HCT116 (cell line): ENCODE measurements at regions not wholly inside any gene's neighbourhood (a gene's known extent, or its start where the extent isn't known, plus 50 kb on each side); places are given as distances from the start of the nearest gene placed in this dataset.

Source experiments
- ATAC-seq: fragments of 200-7000 bp; cut with Tn5 transposase; 2 replicates; pipeline ENCODE4 v1.9.1; 2020; ENCODE audit warnings: mild to moderate bottlenecking, moderate library complexity
- BruUV-seq: library from RNA; stranded (reverse); fragments of 400-500 nt; replicated peaks from 2 replicates; lab custom pipeline; 2021; lab: Mats Ljungman, UMichigan
- CTCF ChIA-PET: fragments of 300-600 bp; sonication (Branson Sonifier 250); formaldehyde crosslinking; loops from one replicate; lab custom pipeline; 2021; ENCODE audit warnings: antibody characterized with exemption; lab: Charles Lee
- POLR2A ChIA-PET: fragments of 300-600, 350-600 bp; sonication (Branson Sonifier 250); formaldehyde crosslinking; loops from one replicate; lab custom pipeline; 2021; ENCODE audit warnings: antibody characterized with exemption; lab: Charles Lee
- RAD21 ChIA-PET, 2 experiments: fragments of 300-600 bp; sonication (Branson Sonifier 250); formaldehyde crosslinking; loops; one replicate each; lab custom pipeline; 2023; ENCODE audit warnings: low total read pairs in 2 of 2; ENCODE audit not compliant: uncharacterized antibody in 2 of 2, unreplicated experiment in 2 of 2, low non-redundant PET in 1 of 2; lab: Charles Lee
- DNase-seq: peaks from one replicate; pipeline ENCODE4 v3.0.0-alpha.2; 2010; ENCODE audit warnings: low read depth, low spot score
- H2AFZ ChIP-seq: fragments of 200-600 bp; shearing (Covaris generic), sonication (generic); 2 replicates; pipeline ENCODE4 v1.6.1; 2017; ENCODE audit warnings: low read depth, mixed run types, mixed read lengths, antibody characterized with exemption, low read length; ENCODE audit not compliant: poor library complexity, severe bottlenecking
- H3K27ac ChIP-seq: 2 replicates; pipeline ENCODE4 v1.5.1; 2012; ENCODE audit warnings: low read depth, low read length
- H3K27me3 ChIP-seq: fragments of 200-600 bp; sonication (generic); 2 replicates; pipeline ENCODE4 v1.6.1; 2016; ENCODE audit warnings: mixed run types, low read length, mixed read lengths; ENCODE audit not compliant: insufficient read depth
- H3K36me3 ChIP-seq, 2 experiments: fragments of 200-500 bp in 1 of 2; fragments of 200-600 bp in 1 of 2; sonication (Bioruptor generic) in 1 of 2; sonication (generic) in 1 of 2; 2 replicates each; pipeline versions ENCODE4 v1.5.1 to v1.6.1; 2014 to 2016; ENCODE audit warnings: low read length in 2 of 2, inconsistent platforms in 1 of 2, mixed read lengths in 1 of 2, mixed run types in 1 of 2; ENCODE audit not compliant: insufficient read depth in 2 of 2, control insufficient read depth in 1 of 2
- H3K4me1 ChIP-seq, 2 experiments: fragments of 200-600 bp in 1 of 2; sonication (generic) in 1 of 2; 2 replicates each; pipeline versions ENCODE4 v1.5.1 to v1.6.1; 2012 to 2017; ENCODE audit warnings: low read length in 2 of 2, inconsistent platforms in 1 of 2, mild to moderate bottlenecking in 1 of 2, mixed read lengths in 1 of 2, mixed run types in 1 of 2, moderate library complexity in 1 of 2; ENCODE audit not compliant: insufficient read depth in 2 of 2, control insufficient read depth in 1 of 2
- H3K4me2 ChIP-seq: fragments of 200-600 bp; sonication (generic); 2 replicates; pipeline ENCODE4 v1.6.1; 2017; ENCODE audit warnings: mixed run types, low read length, mixed read lengths
- H3K4me3 ChIP-seq, 2 experiments: fragments of 200-600 bp in 1 of 2; sonication (generic) in 1 of 2; replicated peaks in 1 of 2; 2 replicates each; pipeline ENCODE4 v1.5.1; 2011 to 2016; ENCODE audit warnings: low read length in 2 of 2, control low read depth in 1 of 2, low read depth in 1 of 2, mild to moderate bottlenecking in 1 of 2, mixed read lengths in 1 of 2, mixed run types in 1 of 2
- H3K79me2 ChIP-seq: fragments of 200-600 bp; sonication (generic); 2 replicates; pipeline ENCODE4 v1.6.1; 2017; ENCODE audit warnings: mild to moderate bottlenecking, mixed run types, low read length, moderate library complexity, mixed read lengths; ENCODE audit not compliant: insufficient read depth
- H3K9ac ChIP-seq: fragments of 200-600 bp; sonication (generic); 2 replicates; pipeline ENCODE4 v1.6.1; 2016; ENCODE audit warnings: low read length, mixed read lengths
- H3K9me2 ChIP-seq: fragments of 200-600 bp; sonication (generic), shearing (Covaris generic); 2 replicates; pipeline ENCODE4 v1.6.1; 2017; ENCODE audit warnings: mixed run types, mild to moderate bottlenecking, moderate library complexity; ENCODE audit not compliant: insufficient read depth
- H3K9me3 ChIP-seq, 2 experiments: fragments of 200-500 bp in 1 of 2; fragments of 200-600 bp in 1 of 2; sonication (Bioruptor generic) in 1 of 2; sonication (generic) in 1 of 2; 2 replicates each; pipeline ENCODE4 v1.6.1; 2014 to 2017; ENCODE audit warnings: low read length in 2 of 2, mixed read lengths in 2 of 2, inconsistent platforms in 1 of 2, low read depth in 1 of 2, mild to moderate bottlenecking in 1 of 2, mixed run types in 1 of 2, moderate library complexity in 1 of 2; ENCODE audit not compliant: control insufficient read depth in 1 of 2, insufficient read depth in 1 of 2
- H4K20me1 ChIP-seq: fragments of 200-600 bp; sonication (generic), shearing (Covaris generic); 2 replicates; pipeline ENCODE4 v1.6.1; 2017; ENCODE audit warnings: mixed run types, mild to moderate bottlenecking, moderate library complexity; ENCODE audit not compliant: insufficient read depth
- CBX3 ChIP-seq: IDR thresholded peaks from 2 replicates; pipeline ENCODE4 v1.6.1; 2012; ENCODE audit warnings: low read depth
- ELF1 ChIP-seq: IDR thresholded peaks from 2 replicates; pipeline ENCODE4 v1.6.1; 2012; ENCODE audit warnings: low read depth, borderline replicate concordance
- EZH2 ChIP-seq: fragments of 200-600 bp; sonication (generic); IDR thresholded peaks from 2 replicates; pipeline ENCODE4 v1.6.1; 2017; ENCODE audit warnings: antibody characterized with exemption, mixed run types
- POLR2A ChIP-seq: IDR thresholded peaks from 2 replicates; pipeline ENCODE4 v1.7.0; 2011; ENCODE audit warnings: borderline replicate concordance; ENCODE audit not compliant: insufficient read depth, insufficient read length; ENCODE audit errors: extremely low read depth
- POLR2AphosphoS5 ChIP-seq: IDR thresholded peaks from 2 replicates; pipeline ENCODE4 v1.6.1; 2011; ENCODE audit warnings: mild to moderate bottlenecking, low read depth, low read length, moderate library complexity
- SIN3A ChIP-seq: IDR thresholded peaks from 2 replicates; pipeline ENCODE4 v1.6.1; 2012; ENCODE audit warnings: low read depth
- SP1 ChIP-seq: IDR thresholded peaks from 2 replicates; pipeline ENCODE4 v1.6.1; 2012; ENCODE audit warnings: low read depth
- TCF7L2 ChIP-seq: IDR thresholded peaks from 2 replicates; pipeline ENCODE4 v1.7.0; 2011; ENCODE audit warnings: borderline replicate concordance, inconsistent platforms; ENCODE audit not compliant: insufficient read depth, insufficient read length; ENCODE audit errors: extremely low read depth
- ZFX ChIP-seq: fragments of 450-650 bp; IDR thresholded peaks from 2 replicates; pipeline ENCODE4 v1.6.1; 2017
- ZNF274 ChIP-seq: fragments of 200-500 bp; sonication (Bioruptor generic); IDR thresholded peaks from 2 replicates; pipeline ENCODE4 v1.6.1; 2014; ENCODE audit warnings: mild to moderate bottlenecking, low read depth, low read length, inconsistent platforms
- intact Hi-C: fragments of 100-400 bp; cut with micrococcal nuclease; formaldehyde crosslinking; loops from 2 replicates; pipeline ENCODE4 v1.10.0; 2022
- TF ChIP-seq, protein P1 (sequence below): IDR thresholded peaks from 2 replicates; pipeline ENCODE4 v1.6.1; 2012
- TF ChIP-seq, protein P2 (sequence below): IDR thresholded peaks from 2 replicates; pipeline ENCODE4 v1.6.1; 2011; ENCODE audit warnings: mild to moderate bottlenecking, low read length, moderate library complexity; ENCODE audit not compliant: insufficient replicate concordance; ENCODE audit errors: extremely low read depth

DNA sequence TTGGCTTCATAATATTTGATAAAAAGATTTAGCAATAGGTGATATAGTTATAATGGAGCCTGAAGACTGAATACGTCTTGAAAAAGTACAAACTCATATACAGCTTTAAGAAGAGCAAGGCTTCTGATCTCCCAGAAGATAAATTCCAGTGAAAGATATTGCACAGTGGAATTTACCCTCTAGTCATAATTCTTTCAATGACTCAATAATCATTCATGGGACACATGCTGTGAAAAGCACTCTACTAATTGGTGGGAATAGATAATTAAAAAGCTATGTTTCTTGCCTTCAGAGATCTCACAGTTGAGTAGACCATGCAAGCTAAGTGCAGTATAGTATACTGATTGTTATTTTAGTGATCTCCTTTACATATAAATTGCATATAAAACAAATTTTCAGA, 538.6 kb upstream of the CYLC2 start:
- H2AFZ ChIP-seq: no peak overlapping the region
- peaks cover 0 to 9% of the 10 kb centered on the region in 2 experiments; a peak in 2 of 4 replicates for H3K9me3 ChIP-seq
- H3K4me2 ChIP-seq: no peak overlapping the region
- no peaks in the 10 kb centered on the region for H3K36me3 ChIP-seq
- H3K9me2 ChIP-seq: no peaks in the 10 kb centered on the region
- no peaks in the 10 kb centered on the region for H3K4me1 ChIP-seq
- ChIA-PET CTCF (no interaction called here), RAD21 (no interaction called here), POLR2A (no interaction called here)
- no peak overlapping the region for H3K4me3 ChIP-seq
- BruUV-seq: no TSS peak
- intact Hi-C loops: no loop called here
- no peak overlapping the region for H3K27ac ChIP-seq
- no peak for ATAC-seq
- H4K20me1 ChIP-seq: no peaks in the 10 kb centered on the region
- TF ChIP-seq CBX3: no peak
- no peak overlapping the region for H3K9ac ChIP-seq
- H3K27me3 ChIP-seq: no peaks in the 10 kb centered on the region
- H3K79me2 ChIP-seq: no peaks in the 10 kb centered on the region
- no peak for DNase-seq

DNA sequence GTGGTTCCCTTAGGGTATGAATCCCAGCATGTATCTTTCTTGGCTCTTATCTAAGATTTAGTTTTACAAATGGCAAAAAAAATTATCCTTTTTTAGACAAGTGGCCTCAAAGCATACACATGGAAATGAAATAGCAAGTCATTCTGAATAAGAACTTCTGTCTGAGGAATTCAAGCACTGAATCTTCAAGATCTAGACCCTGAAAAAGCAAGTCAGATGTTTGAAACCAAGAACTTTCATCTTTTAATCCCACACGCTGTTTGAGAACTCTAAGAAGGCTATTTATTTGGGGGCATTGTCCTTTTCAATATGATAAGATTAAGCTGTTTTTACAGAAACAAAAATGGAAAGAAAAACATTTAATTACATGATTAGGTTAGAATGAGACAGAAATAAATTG, 549.2 kb upstream of the CYLC2 start:
- H3K9ac ChIP-seq: no peak overlapping the region
- H2AFZ ChIP-seq: no peak overlapping the region
- ATAC-seq: no peak
- TF ChIP-seq POLR2A (no peak), ELF1 (no peak), POLR2AphosphoS5 (no peak), ZFX (no peak), EZH2 (no peak), TCF7L2 (no peak), SP1 (no peak), ZNF274 (no peak), CBX3 (no peak), SIN3A (no peak)
- TF ChIP-seq, protein P1, sequence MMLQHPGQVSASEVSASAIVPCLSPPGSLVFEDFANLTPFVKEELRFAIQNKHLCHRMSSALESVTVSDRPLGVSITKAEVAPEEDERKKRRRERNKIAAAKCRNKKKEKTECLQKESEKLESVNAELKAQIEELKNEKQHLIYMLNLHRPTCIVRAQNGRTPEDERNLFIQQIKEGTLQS: no peak
- TF ChIP-seq, protein P2, sequence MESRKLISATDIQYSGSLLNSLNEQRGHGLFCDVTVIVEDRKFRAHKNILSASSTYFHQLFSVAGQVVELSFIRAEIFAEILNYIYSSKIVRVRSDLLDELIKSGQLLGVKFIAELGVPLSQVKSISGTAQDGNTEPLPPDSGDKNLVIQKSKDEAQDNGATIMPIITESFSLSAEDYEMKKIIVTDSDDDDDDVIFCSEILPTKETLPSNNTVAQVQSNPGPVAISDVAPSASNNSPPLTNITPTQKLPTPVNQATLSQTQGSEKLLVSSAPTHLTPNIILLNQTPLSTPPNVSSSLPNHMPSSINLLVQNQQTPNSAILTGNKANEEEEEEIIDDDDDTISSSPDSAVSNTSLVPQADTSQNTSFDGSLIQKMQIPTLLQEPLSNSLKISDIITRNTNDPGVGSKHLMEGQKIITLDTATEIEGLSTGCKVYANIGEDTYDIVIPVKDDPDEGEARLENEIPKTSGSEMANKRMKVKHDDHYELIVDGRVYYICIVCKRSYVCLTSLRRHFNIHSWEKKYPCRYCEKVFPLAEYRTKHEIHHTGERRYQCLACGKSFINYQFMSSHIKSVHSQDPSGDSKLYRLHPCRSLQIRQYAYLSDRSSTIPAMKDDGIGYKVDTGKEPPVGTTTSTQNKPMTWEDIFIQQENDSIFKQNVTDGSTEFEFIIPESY: no peak
- TF ChIP-seq, all 23 proteins: peak for 0
- no peaks in the 10 kb centered on the region for H3K4me1 ChIP-seq
- CTCF ChIA-PET: no interaction called here
- BruUV-seq: no TSS peak
- no peaks in the 10 kb centered on the region for H3K79me2 ChIP-seq
- H3K36me3 ChIP-seq: no peaks in the 10 kb centered on the region
- H3K9me3 ChIP-seq: peaks cover 6 to 8% of the 10 kb centered on the region in 2 experiments; a peak in 2 of 4 replicates
- H4K20me1 ChIP-seq: no peaks in the 10 kb centered on the region
- DNase-seq: no peak
- no peaks in the 10 kb centered on the region for H3K27me3 ChIP-seq
- H3K4me3 ChIP-seq: no peak overlapping the region
- intact Hi-C loops: no loop called here
- H3K9me2 ChIP-seq: no peaks in the 10 kb centered on the region
- H3K27ac ChIP-seq: no peak overlapping the region
- RAD21 ChIA-PET: no interaction called here
- POLR2A ChIA-PET: no interaction called here
- no peak overlapping the region for H3K4me2 ChIP-seq
